ENCODE measurements at regions not wholly inside any gene's neighbourhood (a gene's known extent, or its start where the extent isn't known, plus 50 kb on each side); places are given as distances from the start of the nearest gene placed in this dataset.

DNA sequence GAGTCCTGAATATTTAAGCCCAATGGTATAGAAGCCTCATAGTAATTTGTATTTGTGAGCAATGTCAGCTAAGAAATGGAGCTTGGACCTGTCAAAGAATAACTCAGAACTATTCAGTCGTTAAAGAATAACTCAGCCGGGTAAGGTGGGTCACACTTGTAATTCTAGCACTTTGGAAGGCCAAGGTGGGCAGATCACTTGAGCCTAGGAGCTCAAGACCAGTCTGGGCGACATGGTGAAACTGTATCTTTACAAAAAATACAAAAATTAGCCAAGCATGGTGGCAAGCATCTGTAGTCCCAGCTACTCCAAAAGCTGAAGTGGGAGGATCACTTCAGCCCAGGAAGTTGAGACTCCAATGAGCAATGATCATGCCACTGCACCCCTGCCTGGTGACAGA is 1526.5 kb downstream of the LRRC4C start:
- TF ChIP-seq NR4A1 (CRISPR knock-in tag; IDR thresholded peaks at IDR 0.05) (no peak), NR4A1 (tag; IDR thresholded peaks at IDR 0.05) (no peak), NCOA2 (IDR thresholded peaks at IDR 0.05; ENCODE audit: partially characterized antibody in 2 of 2) (no peak), YY1 (IDR thresholded peaks at IDR 0.05; ENCODE audit: borderline replicate concordance in 1 of 3, control insufficient read depth in 1 of 3, extremely low read depth in 1 of 3, insufficient read depth in 3 of 3, insufficient read length in 1 of 3, insufficient replicate concordance in 2 of 3, low read depth in 1 of 3, low read length in 2 of 3) (no peak), ZNF274 (IDR thresholded peaks at IDR 0.05; ENCODE audit: borderline replicate concordance, low read depth, low read length) (no peak), ZFX (CRISPR knock-in tag; IDR thresholded peaks at IDR 0.05) (no peak), TARDBP (IDR thresholded peaks at IDR 0.05) (no peak), DPF2 (IDR thresholded peaks at IDR 0.05) (no peak)
- TF ChIP-seq, protein P1, sequence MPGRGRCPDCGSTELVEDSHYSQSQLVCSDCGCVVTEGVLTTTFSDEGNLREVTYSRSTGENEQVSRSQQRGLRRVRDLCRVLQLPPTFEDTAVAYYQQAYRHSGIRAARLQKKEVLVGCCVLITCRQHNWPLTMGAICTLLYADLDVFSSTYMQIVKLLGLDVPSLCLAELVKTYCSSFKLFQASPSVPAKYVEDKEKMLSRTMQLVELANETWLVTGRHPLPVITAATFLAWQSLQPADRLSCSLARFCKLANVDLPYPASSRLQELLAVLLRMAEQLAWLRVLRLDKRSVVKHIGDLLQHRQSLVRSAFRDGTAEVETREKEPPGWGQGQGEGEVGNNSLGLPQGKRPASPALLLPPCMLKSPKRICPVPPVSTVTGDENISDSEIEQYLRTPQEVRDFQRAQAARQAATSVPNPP (IDR thresholded peaks at IDR 0.05; ENCODE audit: borderline replicate concordance, insufficient read depth, insufficient read length) = no peak
- TF ChIP-seq, protein P2, sequence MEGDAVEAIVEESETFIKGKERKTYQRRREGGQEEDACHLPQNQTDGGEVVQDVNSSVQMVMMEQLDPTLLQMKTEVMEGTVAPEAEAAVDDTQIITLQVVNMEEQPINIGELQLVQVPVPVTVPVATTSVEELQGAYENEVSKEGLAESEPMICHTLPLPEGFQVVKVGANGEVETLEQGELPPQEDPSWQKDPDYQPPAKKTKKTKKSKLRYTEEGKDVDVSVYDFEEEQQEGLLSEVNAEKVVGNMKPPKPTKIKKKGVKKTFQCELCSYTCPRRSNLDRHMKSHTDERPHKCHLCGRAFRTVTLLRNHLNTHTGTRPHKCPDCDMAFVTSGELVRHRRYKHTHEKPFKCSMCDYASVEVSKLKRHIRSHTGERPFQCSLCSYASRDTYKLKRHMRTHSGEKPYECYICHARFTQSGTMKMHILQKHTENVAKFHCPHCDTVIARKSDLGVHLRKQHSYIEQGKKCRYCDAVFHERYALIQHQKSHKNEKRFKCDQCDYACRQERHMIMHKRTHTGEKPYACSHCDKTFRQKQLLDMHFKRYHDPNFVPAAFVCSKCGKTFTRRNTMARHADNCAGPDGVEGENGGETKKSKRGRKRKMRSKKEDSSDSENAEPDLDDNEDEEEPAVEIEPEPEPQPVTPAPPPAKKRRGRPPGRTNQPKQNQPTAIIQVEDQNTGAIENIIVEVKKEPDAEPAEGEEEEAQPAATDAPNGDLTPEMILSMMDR (IDR thresholded peaks at IDR 0.05 in 2 of 3, conservative IDR thresholded peaks at IDR 0.05 in 1 of 3; ENCODE audit: insufficient read depth in 2 of 3, low read depth in 1 of 3, low read length in 3 of 3) = no peak
- TF ChIP-seq, protein P3, sequence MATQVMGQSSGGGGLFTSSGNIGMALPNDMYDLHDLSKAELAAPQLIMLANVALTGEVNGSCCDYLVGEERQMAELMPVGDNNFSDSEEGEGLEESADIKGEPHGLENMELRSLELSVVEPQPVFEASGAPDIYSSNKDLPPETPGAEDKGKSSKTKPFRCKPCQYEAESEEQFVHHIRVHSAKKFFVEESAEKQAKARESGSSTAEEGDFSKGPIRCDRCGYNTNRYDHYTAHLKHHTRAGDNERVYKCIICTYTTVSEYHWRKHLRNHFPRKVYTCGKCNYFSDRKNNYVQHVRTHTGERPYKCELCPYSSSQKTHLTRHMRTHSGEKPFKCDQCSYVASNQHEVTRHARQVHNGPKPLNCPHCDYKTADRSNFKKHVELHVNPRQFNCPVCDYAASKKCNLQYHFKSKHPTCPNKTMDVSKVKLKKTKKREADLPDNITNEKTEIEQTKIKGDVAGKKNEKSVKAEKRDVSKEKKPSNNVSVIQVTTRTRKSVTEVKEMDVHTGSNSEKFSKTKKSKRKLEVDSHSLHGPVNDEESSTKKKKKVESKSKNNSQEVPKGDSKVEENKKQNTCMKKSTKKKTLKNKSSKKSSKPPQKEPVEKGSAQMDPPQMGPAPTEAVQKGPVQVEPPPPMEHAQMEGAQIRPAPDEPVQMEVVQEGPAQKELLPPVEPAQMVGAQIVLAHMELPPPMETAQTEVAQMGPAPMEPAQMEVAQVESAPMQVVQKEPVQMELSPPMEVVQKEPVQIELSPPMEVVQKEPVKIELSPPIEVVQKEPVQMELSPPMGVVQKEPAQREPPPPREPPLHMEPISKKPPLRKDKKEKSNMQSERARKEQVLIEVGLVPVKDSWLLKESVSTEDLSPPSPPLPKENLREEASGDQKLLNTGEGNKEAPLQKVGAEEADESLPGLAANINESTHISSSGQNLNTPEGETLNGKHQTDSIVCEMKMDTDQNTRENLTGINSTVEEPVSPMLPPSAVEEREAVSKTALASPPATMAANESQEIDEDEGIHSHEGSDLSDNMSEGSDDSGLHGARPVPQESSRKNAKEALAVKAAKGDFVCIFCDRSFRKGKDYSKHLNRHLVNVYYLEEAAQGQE (IDR thresholded peaks at IDR 0.05; ENCODE audit: borderline replicate concordance) = no peak
- TF ChIP-seq, protein P3 (CRISPR knock-in tag; IDR thresholded peaks at IDR 0.05; ENCODE audit: low read depth) = no peak
- TF ChIP-seq, protein P4, sequence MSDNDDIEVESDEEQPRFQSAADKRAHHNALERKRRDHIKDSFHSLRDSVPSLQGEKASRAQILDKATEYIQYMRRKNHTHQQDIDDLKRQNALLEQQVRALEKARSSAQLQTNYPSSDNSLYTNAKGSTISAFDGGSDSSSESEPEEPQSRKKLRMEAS (CRISPR knock-in tag; IDR thresholded peaks at IDR 0.05) = no peak
